ENCODE measurements at regions not wholly inside any gene's neighbourhood (a gene's known extent, or its start where the extent isn't known, plus 50 kb on each side); places are given as distances from the start of the nearest gene placed in this dataset.

DNA sequence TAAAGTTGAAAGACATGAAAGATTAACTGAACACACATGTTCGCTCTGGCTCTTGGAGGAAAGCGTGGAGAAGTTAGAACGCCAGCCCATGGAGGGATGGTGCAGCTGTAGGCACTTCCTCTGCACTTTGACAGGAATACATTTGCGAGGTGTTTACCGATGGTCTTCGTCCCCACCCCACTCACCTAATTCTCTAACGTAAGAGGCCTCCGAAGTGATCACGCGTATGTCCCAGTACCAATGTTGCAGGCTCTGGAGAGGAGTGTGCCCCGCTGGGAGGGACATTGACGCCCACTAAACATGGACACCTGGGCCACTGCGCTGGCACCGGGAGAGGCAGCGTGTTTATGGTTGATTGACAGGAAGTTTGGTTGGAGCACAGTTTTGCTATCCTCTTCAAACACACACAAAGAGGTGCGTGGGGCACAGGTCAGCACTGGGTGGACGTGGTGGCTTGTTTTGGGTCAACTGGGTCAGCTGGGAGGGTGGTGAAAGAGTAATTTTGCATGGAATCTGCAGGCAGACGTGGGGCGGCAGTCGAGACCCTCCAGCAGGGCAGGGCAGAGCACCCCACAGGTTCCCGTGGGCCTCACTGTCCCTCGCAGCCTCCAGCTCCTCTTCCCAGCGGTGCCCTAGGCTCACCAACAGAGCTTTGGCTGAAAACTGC is 110.1 kb downstream of the DLL1 start:
- Histone ChIP-seq H3K9me3 (no peaks in the 10 kb centered on the region), H3K4me1 (ENCODE audit: control insufficient read depth in 1 of 2, insufficient read depth in 2 of 2, low read depth in 1 of 2, low read length in 1 of 2) (peaks cover 0 to 10% of the 10 kb centered on the region in 2 experiments; a peak in 1 of 4 replicates), H3K9me2 (no peaks in the 10 kb centered on the region), H2AFZ (ENCODE audit: low read depth) (no peak overlapping the region), H3K79me2 (ENCODE audit: insufficient read depth) (no peaks in the 10 kb centered on the region), H3K27ac (ENCODE audit: low read depth in 2 of 2, low read length in 1 of 2) (no peak overlapping the region), H3K4me2 (no peak overlapping the region), H4K20me1 (ENCODE audit: insufficient read depth) (no peaks in the 10 kb centered on the region), H3F3A (replicated peaks; ENCODE audit: insufficient read depth) (no peaks in the 10 kb centered on the region), H3K4me3 (ENCODE audit: low read depth in 2 of 2, low read length in 1 of 2) (no peak overlapping the region), H3K9ac (no peak overlapping the region), H3K36me3 (replicated peaks in 1 of 2; ENCODE audit: control insufficient read depth in 1 of 2, insufficient read depth in 2 of 2, low read length in 1 of 2) (no peaks in the 10 kb centered on the region), H3K27me3 (ENCODE audit: insufficient read depth) (no peaks in the 10 kb centered on the region)
- POLR2A ChIA-PET = no interaction called here
- TF ChIP-seq, protein P1, sequence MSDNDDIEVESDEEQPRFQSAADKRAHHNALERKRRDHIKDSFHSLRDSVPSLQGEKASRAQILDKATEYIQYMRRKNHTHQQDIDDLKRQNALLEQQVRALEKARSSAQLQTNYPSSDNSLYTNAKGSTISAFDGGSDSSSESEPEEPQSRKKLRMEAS (IDR thresholded peaks at IDR 0.05; ENCODE audit: low read depth) = no peak
- TF ChIP-seq, protein P2, sequence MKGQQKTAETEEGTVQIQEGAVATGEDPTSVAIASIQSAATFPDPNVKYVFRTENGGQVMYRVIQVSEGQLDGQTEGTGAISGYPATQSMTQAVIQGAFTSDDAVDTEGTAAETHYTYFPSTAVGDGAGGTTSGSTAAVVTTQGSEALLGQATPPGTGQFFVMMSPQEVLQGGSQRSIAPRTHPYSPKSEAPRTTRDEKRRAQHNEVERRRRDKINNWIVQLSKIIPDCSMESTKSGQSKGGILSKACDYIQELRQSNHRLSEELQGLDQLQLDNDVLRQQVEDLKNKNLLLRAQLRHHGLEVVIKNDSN (IDR thresholded peaks at IDR 0.05; ENCODE audit: borderline replicate concordance, low read depth) = no peak
- no peak for TF ChIP-seq TCF12 (IDR thresholded peaks at IDR 0.05)
- no peak for TF ChIP-seq TEAD4 (IDR thresholded peaks at IDR 0.05; ENCODE audit: borderline replicate concordance, insufficient read depth)
- no peak for TF ChIP-seq GABPA (IDR thresholded peaks at IDR 0.05; ENCODE audit: low read depth)
- no peak for TF ChIP-seq JUND (IDR thresholded peaks at IDR 0.05)
- no peak for TF ChIP-seq FOXJ3 (CRISPR knock-in tag; IDR thresholded peaks at IDR 0.05)
- no peak for TF ChIP-seq RXRA (IDR thresholded peaks at IDR 0.05; ENCODE audit: borderline replicate concordance, low read depth)
- TF ChIP-seq POLR2AphosphoS5 (IDR thresholded peaks at IDR 0.05; ENCODE audit: low read depth, low read length) = no peak
- no peak for TF ChIP-seq NRF1 (IDR thresholded peaks at IDR 0.05; ENCODE audit: low read depth, low read length)
- TF ChIP-seq RFX5 (IDR thresholded peaks at IDR 0.05; ENCODE audit: low read length) = no peak
- no peak for TF ChIP-seq EZH2phosphoT487 (IDR thresholded peaks at IDR 0.05; ENCODE audit: borderline replicate concordance, low read depth)
- TF ChIP-seq, protein P3, sequence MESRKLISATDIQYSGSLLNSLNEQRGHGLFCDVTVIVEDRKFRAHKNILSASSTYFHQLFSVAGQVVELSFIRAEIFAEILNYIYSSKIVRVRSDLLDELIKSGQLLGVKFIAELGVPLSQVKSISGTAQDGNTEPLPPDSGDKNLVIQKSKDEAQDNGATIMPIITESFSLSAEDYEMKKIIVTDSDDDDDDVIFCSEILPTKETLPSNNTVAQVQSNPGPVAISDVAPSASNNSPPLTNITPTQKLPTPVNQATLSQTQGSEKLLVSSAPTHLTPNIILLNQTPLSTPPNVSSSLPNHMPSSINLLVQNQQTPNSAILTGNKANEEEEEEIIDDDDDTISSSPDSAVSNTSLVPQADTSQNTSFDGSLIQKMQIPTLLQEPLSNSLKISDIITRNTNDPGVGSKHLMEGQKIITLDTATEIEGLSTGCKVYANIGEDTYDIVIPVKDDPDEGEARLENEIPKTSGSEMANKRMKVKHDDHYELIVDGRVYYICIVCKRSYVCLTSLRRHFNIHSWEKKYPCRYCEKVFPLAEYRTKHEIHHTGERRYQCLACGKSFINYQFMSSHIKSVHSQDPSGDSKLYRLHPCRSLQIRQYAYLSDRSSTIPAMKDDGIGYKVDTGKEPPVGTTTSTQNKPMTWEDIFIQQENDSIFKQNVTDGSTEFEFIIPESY (IDR thresholded peaks at IDR 0.05; ENCODE audit: borderline replicate concordance, low read depth) = no peak
- TF ChIP-seq NFIC (IDR thresholded peaks at IDR 0.05; ENCODE audit: borderline replicate concordance) = no peak
- TF ChIP-seq YY1 (IDR thresholded peaks at IDR 0.05; ENCODE audit: low read depth) = no peak
- TF ChIP-seq, protein P4, sequence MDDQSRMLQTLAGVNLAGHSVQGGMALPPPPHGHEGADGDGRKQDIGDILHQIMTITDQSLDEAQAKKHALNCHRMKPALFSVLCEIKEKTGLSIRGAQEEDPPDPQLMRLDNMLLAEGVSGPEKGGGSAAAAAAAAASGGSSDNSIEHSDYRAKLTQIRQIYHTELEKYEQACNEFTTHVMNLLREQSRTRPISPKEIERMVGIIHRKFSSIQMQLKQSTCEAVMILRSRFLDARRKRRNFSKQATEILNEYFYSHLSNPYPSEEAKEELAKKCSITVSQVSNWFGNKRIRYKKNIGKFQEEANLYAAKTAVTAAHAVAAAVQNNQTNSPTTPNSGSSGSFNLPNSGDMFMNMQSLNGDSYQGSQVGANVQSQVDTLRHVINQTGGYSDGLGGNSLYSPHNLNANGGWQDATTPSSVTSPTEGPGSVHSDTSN (IDR thresholded peaks at IDR 0.05) = no peak
- no peak for TF ChIP-seq FOSL2 (IDR thresholded peaks at IDR 0.05; ENCODE audit: borderline replicate concordance, low read depth)
- TF ChIP-seq, protein P5, sequence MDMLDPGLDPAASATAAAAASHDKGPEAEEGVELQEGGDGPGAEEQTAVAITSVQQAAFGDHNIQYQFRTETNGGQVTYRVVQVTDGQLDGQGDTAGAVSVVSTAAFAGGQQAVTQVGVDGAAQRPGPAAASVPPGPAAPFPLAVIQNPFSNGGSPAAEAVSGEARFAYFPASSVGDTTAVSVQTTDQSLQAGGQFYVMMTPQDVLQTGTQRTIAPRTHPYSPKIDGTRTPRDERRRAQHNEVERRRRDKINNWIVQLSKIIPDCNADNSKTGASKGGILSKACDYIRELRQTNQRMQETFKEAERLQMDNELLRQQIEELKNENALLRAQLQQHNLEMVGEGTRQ (IDR thresholded peaks at IDR 0.05; ENCODE audit: borderline replicate concordance, low read depth, low read length) = no peak
- no peak for TF ChIP-seq CHD2 (IDR thresholded peaks at IDR 0.05; ENCODE audit: low read length, partially characterized antibody)
- CTCF ChIA-PET = interaction anchor here (1.0 to 1.8 kb wide), 2 partner anchors 51 to 349 kb away, joined by 3 to 9 read pairs; no protein-coding TSS in a partner anchor
- WGBS (ENCODE audit: low lambda C conversion rate) = 63% methylated on average over 16 of the region's 23 CpGs
- no peak for DNase-seq

Measured in SK-N-SH (cell line).